ENCODE measurements at regions not wholly inside any gene's neighbourhood (a gene's known extent, or its start where the extent isn't known, plus 50 kb on each side); places are given as distances from the start of the nearest gene placed in this dataset.

DNA sequence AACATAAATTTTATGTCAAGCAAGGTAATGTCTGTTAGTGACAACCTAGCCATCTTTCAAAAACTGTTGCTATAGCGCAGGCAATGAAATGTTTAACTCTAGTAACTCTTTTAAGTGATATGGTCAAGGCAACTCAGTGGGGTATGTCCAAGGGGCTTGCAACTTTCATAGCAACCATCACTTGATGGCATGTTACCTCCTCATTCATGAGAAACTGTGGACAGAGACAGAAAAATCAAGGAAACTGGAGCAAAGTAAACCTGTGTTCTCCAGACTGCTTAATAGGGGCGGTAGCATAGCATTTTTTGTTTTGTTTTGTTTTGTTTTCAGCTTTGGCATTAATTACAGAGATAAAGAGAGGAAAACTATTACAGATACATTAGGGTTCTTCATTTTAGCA, 1456.8 kb upstream of the AGA start:
- in situ Hi-C loops (cut with MboI), result no loop called here
- DNase-seq (ENCODE audit: low read depth, low spot score) (no peak), FAIRE-seq (no peak), ATAC-seq (no peak)
- ChIA-PET POLR2A (no interaction called here), CTCF (interaction anchor here (0.9 kb wide), 1 partner anchor 287 kb away, joined by 3 read pairs; no protein-coding TSS in a partner anchor), SMC1A (ENCODE audit: uncharacterized antibody, unreplicated experiment) (interaction anchor here (0.7 to 1.3 kb wide), 4 partner anchors 9 to 127 kb away, joined by 3 to 4 read pairs (median 3); no protein-coding TSS in a partner anchor), RAD21 (ENCODE audit: unreplicated experiment) (no interaction called here)
- H3K27ac ChIP-seq (ENCODE audit: control insufficient read depth, insufficient read depth), result no peak overlapping the region
- H3K36me3 ChIP-seq (ENCODE audit: control insufficient read depth in 2 of 2, insufficient read depth in 2 of 2, low read length in 1 of 2), result no peaks in the 10 kb centered on the region
- 18% methylated on average over 2 of the region's 2 CpGs for WGBS (ENCODE audit: insufficient coverage, insufficient replicate concordance, low lambda C conversion rate, missing lambda C conversion rate)
- no peaks in the 10 kb centered on the region for H3K4me1 ChIP-seq (ENCODE audit: control insufficient read depth, insufficient read depth, low read length)
- BruUV-seq (replicated peaks), result no TSS peak
- H3K4me2 ChIP-seq (ENCODE audit: control insufficient read depth, insufficient read depth), result no peak overlapping the region
- no peaks in the 10 kb centered on the region for H3K9me3 ChIP-seq (replicated peaks; ENCODE audit: control insufficient read depth, insufficient read depth, low read length)
- no peak for TF ChIP-seq JUND (IDR thresholded peaks at IDR 0.05; ENCODE audit: low read depth, low read length)
- TF ChIP-seq, protein P1, sequence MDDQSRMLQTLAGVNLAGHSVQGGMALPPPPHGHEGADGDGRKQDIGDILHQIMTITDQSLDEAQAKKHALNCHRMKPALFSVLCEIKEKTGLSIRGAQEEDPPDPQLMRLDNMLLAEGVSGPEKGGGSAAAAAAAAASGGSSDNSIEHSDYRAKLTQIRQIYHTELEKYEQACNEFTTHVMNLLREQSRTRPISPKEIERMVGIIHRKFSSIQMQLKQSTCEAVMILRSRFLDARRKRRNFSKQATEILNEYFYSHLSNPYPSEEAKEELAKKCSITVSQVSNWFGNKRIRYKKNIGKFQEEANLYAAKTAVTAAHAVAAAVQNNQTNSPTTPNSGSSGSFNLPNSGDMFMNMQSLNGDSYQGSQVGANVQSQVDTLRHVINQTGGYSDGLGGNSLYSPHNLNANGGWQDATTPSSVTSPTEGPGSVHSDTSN (IDR thresholded peaks at IDR 0.05; ENCODE audit: insufficient replicate concordance, low read depth, low read length), result no peak
- TF ChIP-seq SPI1 (IDR thresholded peaks at IDR 0.05; ENCODE audit: borderline replicate concordance, insufficient read depth, low read depth, low read length), result no peak
- TF ChIP-seq MTA3 (IDR thresholded peaks at IDR 0.05; ENCODE audit: borderline replicate concordance, low read length), result no peak
- no peak for TF ChIP-seq SMAD1 (IDR thresholded peaks at IDR 0.05; ENCODE audit: low read depth, partially characterized antibody)
- no peak for TF ChIP-seq CHD4 (IDR thresholded peaks at IDR 0.05)
- no peaks in the 10 kb centered on the region for H3K79me2 ChIP-seq (ENCODE audit: control insufficient read depth, insufficient read depth, low read length)
- H3K4me3 ChIP-seq, result no peak overlapping the region
- intact Hi-C loops (cut with micrococcal nuclease; ENCODE audit: unreplicated experiment), result no loop called here
- H4K20me1 ChIP-seq (ENCODE audit: control insufficient read depth, insufficient read depth), result no peaks in the 10 kb centered on the region
- no peak overlapping the region for H3K9ac ChIP-seq (ENCODE audit: control insufficient read depth, insufficient read depth, low read length)
- H3K27me3 ChIP-seq (replicated peaks in 1 of 2; ENCODE audit: control insufficient read depth in 2 of 2, insufficient read depth in 2 of 2, low read length in 1 of 2), result no peaks in the 10 kb centered on the region
- H2AFZ ChIP-seq (ENCODE audit: control insufficient read depth, low read depth, low read length), result no peak overlapping the region

DNA sequence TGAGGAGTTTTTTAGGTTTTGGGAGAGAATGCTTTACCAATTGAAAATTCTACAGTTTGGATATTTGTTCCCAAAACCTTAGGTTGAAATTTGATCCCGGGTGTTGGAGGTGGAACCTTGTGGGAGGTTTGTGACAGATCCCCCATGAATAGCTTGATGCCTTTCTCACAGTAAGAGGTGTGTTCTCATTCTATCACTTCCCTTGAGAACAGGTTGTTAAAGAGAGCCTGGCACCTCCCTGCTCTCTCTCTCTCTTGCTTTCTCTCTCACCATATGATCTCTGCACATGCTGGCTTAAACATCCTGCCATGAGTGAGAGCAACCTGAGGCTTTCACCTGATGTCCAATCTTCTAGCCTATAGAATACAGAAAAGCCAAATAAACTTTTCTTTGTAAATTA, 1475.5 kb upstream of the AGA start:
- H3K79me2 ChIP-seq (ENCODE audit: control insufficient read depth, insufficient read depth, low read length), result no peaks in the 10 kb centered on the region
- BruUV-seq (replicated peaks), result no TSS peak
- in situ Hi-C loops (cut with MboI), result no loop called here
- ATAC-seq (peak; percentile 52; the same call in 2 of the 3 replicates), FAIRE-seq (no peak), DNase-seq (ENCODE audit: low read depth, low spot score) (no peak)
- ChIA-PET POLR2A (no interaction called here), RAD21 (ENCODE audit: unreplicated experiment) (no interaction called here), CTCF (no interaction called here), SMC1A (ENCODE audit: uncharacterized antibody, unreplicated experiment) (interaction anchor here (0.6 kb wide), 1 partner anchor 255 kb away, joined by 3 read pairs; no protein-coding TSS in a partner anchor)
- no peak for TF ChIP-seq HDAC6 (IDR thresholded peaks at IDR 0.05; ENCODE audit: unreplicated experiment)
- no peaks in the 10 kb centered on the region for H3K36me3 ChIP-seq (ENCODE audit: control insufficient read depth in 2 of 2, insufficient read depth in 2 of 2, low read length in 1 of 2)
- H3K4me2 ChIP-seq (ENCODE audit: control insufficient read depth, insufficient read depth), result no peak overlapping the region
- intact Hi-C loops (cut with micrococcal nuclease; ENCODE audit: unreplicated experiment), result no loop called here
- H2AFZ ChIP-seq (ENCODE audit: control insufficient read depth, low read depth, low read length), result no peak overlapping the region
- no peak overlapping the region for H3K9ac ChIP-seq (ENCODE audit: control insufficient read depth, insufficient read depth, low read length)
- no peak overlapping the region for H3K4me3 ChIP-seq
- WGBS (ENCODE audit: insufficient coverage, insufficient replicate concordance, low lambda C conversion rate, missing lambda C conversion rate), result 0% methylated on average over 1 of the region's 1 CpG
- H4K20me1 ChIP-seq (ENCODE audit: control insufficient read depth, insufficient read depth), result no peaks in the 10 kb centered on the region
- H3K27ac ChIP-seq (ENCODE audit: control insufficient read depth, insufficient read depth), result no peak overlapping the region
- no peaks in the 10 kb centered on the region for H3K27me3 ChIP-seq (replicated peaks in 1 of 2; ENCODE audit: control insufficient read depth in 2 of 2, insufficient read depth in 2 of 2, low read length in 1 of 2)
- no peaks in the 10 kb centered on the region for H3K4me1 ChIP-seq (ENCODE audit: control insufficient read depth, insufficient read depth, low read length)
- H3K9me3 ChIP-seq (replicated peaks; ENCODE audit: control insufficient read depth, insufficient read depth, low read length), result no peaks in the 10 kb centered on the region

Data from GM12878 (cell line).